NCI-H2196 (cell line): ENCODE measurements at regions not wholly inside any gene's neighbourhood (a gene's known extent, or its start where the extent isn't known, plus 50 kb on each side); places are given as distances from the start of the nearest gene placed in this dataset.
"Not testable (repeated sequence)": the region's sequence is repeated elsewhere in the genome, so short reads cannot be mapped to it uniquely, and the experiment has no call there.

Experiments used
- DNase-seq: peaks from one replicate; lab custom pipeline; 2025; ENCODE audit not compliant: unreplicated experiment; lab: John Stamatoyannopoulos, UW

DNA sequence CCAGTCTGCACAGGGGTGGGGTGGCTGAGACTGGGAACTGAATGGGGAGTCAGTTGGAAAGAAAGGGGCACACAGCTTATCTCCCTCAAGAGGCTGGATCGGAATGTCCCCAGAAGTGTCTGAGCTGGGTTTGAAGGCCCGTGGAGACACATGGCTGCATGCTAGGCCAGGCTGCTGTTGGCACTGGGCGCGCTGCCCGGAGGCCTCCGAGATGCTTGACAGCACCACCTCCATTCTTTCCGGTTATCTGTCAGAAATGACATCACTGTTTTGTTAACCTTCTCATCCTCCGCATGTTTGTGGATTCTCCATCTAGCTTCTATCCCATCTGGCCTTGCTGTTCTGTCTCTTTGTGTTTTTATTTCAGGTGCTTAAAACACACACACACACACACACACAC, 85.5 kb downstream of the APIP start:
- DNase-seq, result peak; percentile 85

DNA sequence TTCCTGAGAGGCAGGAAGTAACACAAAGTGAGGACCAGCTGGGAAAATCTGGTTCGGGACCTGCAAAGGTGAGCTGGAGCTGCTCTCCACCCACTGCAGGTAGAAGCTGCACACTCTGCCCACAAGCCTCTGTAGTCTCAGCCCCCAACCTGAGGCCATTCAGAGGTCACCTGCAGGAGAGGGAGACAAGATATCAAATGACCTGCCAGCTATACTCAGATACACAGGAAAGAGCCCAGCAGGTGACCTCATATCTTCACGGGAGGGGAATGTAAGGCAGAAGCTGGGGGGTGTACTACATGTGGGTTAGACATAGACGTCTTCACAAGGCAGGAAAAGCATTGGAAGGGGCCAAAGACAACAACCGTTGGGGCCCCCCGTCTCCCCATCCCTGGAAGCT, 86.1 kb downstream of the APIP start:
- DNase-seq, result peak; percentile 67

GRCh38 chr11:34827228-34827627, 89.0 kb downstream of the APIP start:
- no peak for DNase-seq

DNA sequence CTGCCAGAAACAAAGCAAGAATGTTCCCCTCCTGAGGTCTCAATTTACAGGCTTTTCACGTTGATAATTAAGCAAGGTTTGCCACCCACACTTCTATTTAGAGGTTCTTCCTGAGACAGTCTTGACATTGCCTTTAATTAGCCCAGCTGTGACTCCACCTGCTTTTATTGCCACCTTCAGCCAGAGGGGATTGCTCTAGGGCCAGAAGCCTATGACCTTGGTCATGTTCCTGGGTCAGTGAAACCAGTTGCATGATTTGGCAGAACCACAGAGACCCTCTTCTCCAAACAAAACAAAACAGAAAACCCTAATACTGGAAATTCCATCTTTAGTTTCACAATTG, 89.8 kb downstream of the APIP start:
- no peak for DNase-seq

- DNase-seq, result no peak
These were observed 90.4 kb downstream of the APIP start for GRCh38 chr11:34825670-34826383.

DNA sequence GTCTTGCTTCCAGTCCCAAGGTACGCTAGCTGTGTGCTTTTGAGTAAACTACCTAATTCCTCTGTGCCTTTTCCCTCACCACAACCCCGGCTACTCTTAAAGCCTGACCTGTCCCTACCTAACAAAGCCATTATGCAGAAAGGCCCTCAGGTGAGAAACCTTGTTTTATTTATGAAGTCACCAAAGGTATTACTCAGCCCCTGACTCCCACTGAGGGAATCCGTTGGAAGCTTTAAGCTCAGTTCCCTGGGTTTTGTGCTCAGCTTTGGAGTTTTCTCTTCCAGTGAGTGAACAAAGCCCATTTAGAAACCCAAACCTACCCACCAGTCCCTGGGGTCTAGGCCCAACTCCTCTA, 90.9 kb downstream of the APIP start:
- no peak for DNase-seq

DNA sequence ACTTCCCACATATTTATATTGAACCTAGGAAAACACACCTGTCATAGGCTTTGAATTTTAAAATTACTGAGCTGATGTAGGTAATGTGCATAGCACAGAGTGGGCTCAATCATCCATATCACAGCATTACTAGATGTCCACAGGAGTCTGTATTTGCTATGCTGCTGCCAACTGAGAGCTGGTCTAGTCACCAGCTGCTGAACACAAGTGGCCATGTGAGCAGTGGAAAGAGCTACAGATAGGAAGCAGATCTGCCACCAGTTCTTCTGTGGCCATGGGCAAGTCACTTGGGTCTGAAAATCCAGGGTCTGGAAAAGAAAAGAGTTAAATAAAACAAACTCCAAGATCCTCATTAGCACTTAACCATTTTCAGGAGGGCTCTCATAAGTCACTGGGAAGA, 91.8 kb downstream of the APIP start:
- DNase-seq, result no peak

- DNase-seq, result no peak
These were observed 92.5 kb downstream of the APIP start for GRCh38 chr11:34823639-34824038.

DNA sequence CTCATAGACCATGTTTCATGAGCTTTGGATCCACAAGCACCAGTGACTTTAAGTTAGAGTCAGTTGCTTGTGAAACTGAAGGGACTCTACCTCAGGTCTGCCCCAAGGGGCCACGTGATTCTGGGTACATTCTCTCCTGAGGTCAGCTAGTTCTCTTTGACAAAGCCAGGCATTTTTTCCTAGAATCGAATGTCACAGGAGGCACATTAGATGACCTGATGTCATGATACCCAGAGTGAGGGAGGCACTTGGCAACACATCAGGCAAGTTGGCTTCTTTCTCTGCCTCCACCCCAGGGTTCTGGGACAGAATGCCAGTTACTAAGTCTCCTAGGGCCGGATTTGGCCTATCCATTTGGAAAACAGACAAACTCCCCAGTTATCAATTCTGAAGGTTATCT, 93.0 kb downstream of the APIP start:
- no peak for DNase-seq

GRCh38 chr11:34819740-34820482, 96.3 kb downstream of the APIP start:
- no peak for DNase-seq

DNA sequence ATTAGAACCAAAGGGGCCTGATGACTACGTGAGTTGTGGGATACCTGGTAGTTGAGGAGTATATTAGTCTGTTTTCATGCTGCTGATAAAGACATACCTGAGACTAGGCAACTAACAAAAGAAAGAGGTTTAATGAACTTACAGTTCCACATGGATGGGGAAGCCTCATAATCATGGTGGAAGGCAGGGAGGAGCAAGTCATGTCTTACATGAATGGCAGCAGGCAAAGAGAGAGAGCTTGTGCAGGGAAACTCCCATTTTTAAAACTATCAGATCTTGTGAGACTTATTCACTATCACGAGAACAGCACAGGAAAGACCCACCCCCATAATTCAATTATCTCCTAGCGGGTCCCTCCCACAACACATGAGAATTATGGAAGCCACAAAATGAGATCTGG, 98.4 kb downstream of the APIP start:
- DNase-seq, result not testable (repeated sequence)

DNA sequence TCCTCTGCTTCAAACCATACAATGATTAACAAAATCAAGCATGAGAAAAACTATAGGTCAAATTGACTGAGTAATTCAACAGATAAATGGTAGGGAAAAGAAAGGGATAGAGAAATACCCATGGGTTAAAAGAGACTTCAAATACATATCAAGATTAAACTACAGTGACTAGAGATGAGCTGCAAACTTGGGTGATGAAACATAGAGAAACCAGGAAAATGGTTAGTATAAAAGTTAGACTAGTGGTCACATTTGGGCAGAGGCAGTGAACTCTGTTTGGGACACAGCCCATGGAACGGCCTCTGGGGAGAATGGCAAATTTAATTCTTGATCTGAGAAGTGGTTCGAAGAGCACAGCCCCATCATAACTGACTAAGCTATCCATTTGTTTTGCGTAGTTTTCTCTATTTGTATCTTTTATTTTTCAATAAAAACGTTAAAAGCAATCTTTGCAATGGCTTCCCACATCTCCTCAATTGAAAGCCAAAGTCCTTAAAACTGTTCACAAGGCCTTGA, 99.4 kb downstream of the APIP start:
- no peak for DNase-seq

DNA sequence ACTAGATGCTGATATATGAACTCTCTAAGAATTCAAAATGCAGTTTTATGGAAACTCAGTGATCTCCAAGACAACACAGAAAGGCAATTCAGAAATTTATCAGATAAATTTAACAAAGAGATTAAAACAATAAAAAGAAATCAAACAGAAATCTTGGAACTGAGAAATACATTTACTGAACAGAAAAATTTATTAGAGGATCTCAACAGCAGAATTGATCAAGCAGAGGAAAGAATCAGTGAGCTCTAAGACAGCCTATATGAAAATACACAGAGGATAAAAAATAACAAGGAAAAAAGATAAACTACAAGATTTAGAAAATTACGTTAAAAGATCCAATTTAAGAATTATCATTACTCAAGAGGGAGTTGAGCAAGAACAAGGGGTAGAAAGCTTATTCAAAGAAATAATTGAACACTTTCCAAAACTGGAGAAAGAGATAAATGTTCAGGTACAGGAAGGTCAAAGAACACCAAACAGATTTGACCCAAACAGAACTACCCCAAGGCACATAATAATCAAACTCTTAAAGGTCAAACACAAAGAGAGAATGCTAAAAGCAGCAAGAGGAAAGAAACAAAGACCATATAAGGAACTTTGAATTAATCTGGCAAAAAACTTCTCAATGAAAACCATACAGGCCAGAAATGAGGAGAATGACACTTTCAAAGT, 103.1 kb downstream of the APIP start:
- DNase-seq, result no peak

DNA sequence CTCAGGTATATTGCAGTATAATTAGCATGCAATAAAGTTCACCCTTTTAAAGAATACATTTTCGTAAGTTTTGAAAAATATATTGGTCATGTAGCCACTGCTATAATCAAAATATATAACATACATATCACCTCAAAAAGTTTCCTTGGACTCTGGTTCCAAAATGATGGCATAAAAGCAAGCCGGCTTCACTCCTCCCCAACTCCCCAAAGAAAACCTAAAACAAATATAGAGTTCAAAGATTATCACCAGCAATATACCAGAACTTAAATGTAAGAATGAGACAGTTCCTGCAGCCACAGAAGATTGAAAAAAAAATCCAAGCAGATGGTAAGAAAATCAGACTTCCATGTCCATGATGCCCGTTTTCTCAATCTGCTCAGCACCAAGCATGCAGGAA, 104.3 kb downstream of the APIP start:
- no peak for DNase-seq

GRCh38 chr11:34810107-34810562, 106.0 kb downstream of the APIP start:
- DNase-seq, result no peak

DNA sequence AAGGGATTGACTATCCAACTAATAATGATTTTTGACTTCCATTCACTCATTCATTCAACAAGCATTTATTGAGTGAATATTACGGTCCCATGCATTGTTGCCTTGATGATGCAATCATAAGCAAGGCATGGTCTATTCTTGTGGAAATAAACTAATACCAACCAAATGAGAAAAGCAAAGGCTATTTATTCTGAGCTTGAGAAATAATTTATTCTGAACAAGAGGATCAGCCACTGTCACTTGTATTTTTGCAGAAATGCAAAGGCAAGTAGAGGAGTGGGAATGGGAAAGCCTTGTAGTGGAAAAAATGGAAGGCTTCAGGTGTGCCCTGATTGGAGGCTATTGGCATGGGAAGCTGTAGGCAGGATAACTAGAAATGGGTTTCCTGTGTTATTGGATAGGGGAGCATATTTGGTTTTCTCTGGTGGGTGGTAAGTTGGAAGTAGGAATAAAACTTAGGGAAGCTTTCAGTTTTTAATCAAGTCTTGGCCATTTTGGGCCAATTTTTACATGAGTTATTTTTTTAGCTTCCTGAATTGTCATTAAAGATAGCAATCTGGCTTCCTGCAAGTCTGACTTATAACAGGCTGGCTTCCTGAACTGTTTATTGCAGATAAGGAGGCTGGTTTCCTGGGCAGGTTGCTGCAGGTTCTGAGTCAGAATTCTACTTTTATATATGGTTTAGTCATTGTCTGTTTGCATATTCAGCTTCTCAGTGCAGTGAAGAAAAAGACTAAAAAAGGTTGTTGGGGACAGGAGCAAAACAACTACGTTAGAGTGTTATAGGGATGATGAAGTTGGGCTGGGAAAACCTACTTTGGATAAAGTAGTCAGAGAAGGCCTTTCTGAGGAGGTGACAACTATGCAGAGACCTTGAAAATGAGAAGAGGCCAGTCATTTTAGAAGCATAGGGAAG, 106.7 kb downstream of the APIP start:
- no peak for DNase-seq

DNA sequence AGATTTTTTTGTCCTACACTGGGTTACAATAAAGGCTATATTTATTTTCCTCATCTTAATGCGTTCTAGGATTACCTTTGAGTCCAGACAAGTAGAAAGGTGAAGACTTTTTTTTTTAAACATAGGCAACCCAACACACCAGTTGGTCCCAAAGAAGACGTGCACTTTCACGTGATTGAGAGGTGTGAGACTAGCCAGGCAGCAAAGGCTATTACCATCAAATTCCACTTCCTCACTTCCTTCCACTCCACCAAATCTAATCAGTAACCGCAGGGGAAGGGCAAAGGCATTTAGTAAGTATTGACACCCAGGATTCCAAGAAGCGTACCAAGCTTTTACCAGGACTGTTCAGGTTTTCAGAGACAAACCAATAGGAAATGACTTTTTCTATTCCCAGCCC, 109.3 kb downstream of the APIP start:
- DNase-seq, result no peak

GRCh38 chr11:34805937-34806336, 110.2 kb downstream of the APIP start:
- DNase-seq, result no peak

DNA sequence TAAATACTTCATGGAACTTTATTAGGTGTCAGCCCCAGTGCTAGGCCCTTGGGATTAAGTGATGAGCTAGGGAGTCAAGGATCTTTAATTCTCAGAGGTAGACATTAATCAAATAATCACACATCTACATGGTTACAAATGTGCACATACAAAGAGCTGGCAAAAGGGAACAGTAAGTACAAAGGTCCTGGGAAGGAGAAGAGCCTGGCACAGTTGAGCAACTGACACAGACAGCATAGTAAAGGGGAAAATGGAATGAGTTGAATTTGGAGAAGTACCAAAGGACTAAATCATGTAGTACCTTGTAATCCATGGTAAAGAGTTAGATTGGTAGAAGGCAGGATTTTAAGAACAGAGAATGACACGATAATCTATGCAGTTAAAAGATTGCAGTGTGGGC, 116.3 kb downstream of the APIP start:
- no peak for DNase-seq

- peak; percentile 46 for DNase-seq
These were observed 117.2 kb downstream of the APIP start for GRCh38 chr11:34798985-34799384.

DNA sequence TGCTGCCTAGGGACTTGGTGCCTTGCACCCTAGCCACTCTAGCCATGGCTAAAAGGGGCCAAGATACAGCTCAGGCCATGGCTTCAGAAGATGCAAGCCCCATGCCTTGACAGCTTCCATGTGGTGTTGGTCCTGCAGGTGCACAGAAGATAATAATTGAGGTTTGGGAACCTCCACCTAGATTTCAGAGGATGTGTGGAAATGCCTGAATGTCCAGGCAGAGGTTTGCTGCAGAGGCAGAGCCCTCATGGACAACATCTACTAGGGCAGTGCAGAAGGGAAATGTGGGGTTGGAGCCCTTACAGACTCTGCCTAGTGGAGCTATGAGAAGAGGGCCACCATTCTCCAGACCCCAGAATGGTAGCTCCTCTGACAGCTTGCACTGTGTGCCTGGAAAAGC, 118.7 kb downstream of the APIP start:
- not testable (repeated sequence) for DNase-seq
